Astrocyte of the spinal cord (primary cell): ENCODE measurements at regions not wholly inside any gene's neighbourhood (a gene's known extent, or its start where the extent isn't known, plus 50 kb on each side); places are given as distances from the start of the nearest gene placed in this dataset.
"Not testable (repeated sequence)": the region's sequence is repeated elsewhere in the genome, so short reads cannot be mapped to it uniquely, and the experiment has no call there.

Experiments used
- DNase-seq: peaks from one replicate; pipeline ENCODE4 v3.0.0; 2011; ENCODE audit warnings: low read depth, low spot score
- H3K4me3 ChIP-seq: 2 replicates; pipeline ENCODE4 v1.5.1; 2011; ENCODE audit warnings: low read depth, mild to moderate bottlenecking, low read length, moderate library complexity
- in situ Hi-C: cut with HindIII; loops from 2 replicates; pipeline ENCODE4 v1.10.0; 2017; ENCODE audit warnings: low sequenced_read_pairs
- TF ChIP-seq, protein P1 (sequence below): IDR thresholded peaks from 2 replicates; pipeline ENCODE4 v1.5.1; 2012; ENCODE audit warnings: low read depth, mild to moderate bottlenecking, low read length, inconsistent platforms

DNA sequence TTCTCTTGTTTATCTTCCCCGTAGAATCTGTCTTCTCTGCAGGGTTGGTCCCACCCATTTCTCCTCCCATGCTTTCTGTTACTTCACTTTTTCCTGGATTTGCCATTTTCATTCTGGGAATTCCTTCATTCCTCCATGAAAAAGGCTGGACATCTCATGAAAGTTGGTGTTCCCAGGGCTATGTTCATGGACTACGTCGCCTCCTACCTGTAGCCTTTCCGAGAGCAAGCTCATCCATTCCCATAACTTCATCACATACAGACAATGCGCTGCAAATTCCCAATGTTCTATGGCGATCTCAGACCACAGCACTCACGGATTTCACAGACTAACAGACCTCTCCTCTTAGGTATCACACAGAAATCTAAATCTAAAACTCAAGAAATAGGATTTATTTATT, 217.1 kb downstream of the EXOC5 start:
- TF ChIP-seq, protein P1, sequence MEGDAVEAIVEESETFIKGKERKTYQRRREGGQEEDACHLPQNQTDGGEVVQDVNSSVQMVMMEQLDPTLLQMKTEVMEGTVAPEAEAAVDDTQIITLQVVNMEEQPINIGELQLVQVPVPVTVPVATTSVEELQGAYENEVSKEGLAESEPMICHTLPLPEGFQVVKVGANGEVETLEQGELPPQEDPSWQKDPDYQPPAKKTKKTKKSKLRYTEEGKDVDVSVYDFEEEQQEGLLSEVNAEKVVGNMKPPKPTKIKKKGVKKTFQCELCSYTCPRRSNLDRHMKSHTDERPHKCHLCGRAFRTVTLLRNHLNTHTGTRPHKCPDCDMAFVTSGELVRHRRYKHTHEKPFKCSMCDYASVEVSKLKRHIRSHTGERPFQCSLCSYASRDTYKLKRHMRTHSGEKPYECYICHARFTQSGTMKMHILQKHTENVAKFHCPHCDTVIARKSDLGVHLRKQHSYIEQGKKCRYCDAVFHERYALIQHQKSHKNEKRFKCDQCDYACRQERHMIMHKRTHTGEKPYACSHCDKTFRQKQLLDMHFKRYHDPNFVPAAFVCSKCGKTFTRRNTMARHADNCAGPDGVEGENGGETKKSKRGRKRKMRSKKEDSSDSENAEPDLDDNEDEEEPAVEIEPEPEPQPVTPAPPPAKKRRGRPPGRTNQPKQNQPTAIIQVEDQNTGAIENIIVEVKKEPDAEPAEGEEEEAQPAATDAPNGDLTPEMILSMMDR = no peak
- H3K4me3 ChIP-seq = no peak overlapping the region
- in situ Hi-C loops = no loop called here
- DNase-seq = no peak

DNA sequence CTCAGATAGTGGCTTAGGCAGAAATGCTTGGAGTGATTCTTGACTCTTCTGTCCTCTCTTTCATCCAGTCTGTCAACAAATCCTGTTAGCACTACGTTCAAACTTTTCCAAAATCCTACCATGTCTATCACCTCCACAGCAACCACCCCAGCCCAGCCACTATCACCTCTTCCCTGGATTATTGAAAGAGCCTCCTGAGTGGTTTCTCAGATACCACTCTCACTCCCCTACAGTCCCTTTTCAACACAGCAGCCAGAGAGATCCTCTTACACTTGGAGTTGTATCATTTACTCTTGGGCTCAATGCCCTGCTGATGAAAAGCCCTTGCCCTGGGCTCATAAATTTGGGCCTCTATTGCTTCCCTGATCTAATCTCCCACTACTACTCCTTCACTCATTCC, 218.9 kb downstream of the EXOC5 start:
- in situ Hi-C loops = no loop called here
- no peak overlapping the region for H3K4me3 ChIP-seq
- DNase-seq = no peak
- TF ChIP-seq, protein P1 = no peak

GRCh38 chr14:57046175-57046574, 222.5 kb downstream of the EXOC5 start:
- TF ChIP-seq, protein P1 = no peak
- no peak for DNase-seq
- no peak overlapping the region for H3K4me3 ChIP-seq
- in situ Hi-C loops = no loop called here

DNA sequence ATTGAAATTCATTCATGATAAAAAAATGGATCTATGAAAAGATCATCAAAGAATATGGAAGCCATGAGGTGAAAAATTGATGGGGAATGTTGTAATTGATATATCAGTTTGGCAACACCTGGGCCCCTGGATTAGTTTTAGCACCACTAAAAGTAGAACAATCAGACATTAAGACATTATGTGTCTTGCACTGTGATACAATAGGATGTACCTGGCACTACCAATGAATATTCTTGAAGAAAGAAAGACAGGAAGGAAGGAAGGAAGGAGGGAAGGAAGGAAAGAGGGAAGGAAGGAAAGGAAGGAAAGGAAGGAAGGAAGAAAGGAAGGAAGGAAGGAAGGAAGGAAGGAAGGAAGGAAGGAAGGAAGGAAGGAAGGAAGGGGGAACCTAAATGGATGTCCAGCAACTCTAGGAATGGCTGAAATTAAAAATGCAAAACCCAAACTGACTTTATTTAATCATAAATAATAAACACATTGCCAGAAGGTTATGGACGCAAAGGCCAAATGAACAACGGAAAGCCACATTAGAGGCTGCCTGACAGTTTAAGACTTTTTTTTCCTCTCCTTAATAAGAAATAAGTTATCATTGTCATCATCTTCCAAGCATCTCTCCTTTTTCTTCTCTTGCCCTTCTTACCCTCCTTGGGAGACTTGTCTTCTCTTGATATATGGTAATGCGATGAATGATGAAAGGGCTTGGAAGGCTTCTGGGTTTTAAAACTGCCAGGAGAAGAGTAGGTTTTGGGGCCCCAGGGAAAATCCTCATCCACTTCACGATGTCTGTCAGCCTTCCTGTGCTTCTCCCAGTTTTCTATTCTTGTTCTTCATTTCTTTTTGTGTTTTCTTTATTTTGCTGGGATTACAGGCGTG, 224.4 kb downstream of the EXOC5 start:
- in situ Hi-C loops, H3K4me3 ChIP-seq, DNase-seq: not testable (repeated sequence)

- TF ChIP-seq, protein P1 = no peak
- no peak overlapping the region for H3K4me3 ChIP-seq
- no peak for DNase-seq
- in situ Hi-C loops = no loop called here
Observed at GRCh38 chr14:57038689-57039088, 228.4 kb upstream of the OTX2 start.

GRCh38 chr14:57031474-57031873, 221.2 kb upstream of the OTX2 start:
- in situ Hi-C loops = no loop called here
- DNase-seq = no peak
- TF ChIP-seq, protein P1 = no peak
- no peak overlapping the region for H3K4me3 ChIP-seq

GRCh38 chr14:57029620-57030253, 219.5 kb upstream of the OTX2 start:
- in situ Hi-C loops = no loop called here
- TF ChIP-seq, protein P1 = no peak
- H3K4me3 ChIP-seq = no peak overlapping the region
- no peak for DNase-seq
